ENCODE measurements at regions not wholly inside any gene's neighbourhood (a gene's known extent, or its start where the extent isn't known, plus 50 kb on each side); places are given as distances from the start of the nearest gene placed in this dataset.

- TF ChIP-seq, protein P1, sequence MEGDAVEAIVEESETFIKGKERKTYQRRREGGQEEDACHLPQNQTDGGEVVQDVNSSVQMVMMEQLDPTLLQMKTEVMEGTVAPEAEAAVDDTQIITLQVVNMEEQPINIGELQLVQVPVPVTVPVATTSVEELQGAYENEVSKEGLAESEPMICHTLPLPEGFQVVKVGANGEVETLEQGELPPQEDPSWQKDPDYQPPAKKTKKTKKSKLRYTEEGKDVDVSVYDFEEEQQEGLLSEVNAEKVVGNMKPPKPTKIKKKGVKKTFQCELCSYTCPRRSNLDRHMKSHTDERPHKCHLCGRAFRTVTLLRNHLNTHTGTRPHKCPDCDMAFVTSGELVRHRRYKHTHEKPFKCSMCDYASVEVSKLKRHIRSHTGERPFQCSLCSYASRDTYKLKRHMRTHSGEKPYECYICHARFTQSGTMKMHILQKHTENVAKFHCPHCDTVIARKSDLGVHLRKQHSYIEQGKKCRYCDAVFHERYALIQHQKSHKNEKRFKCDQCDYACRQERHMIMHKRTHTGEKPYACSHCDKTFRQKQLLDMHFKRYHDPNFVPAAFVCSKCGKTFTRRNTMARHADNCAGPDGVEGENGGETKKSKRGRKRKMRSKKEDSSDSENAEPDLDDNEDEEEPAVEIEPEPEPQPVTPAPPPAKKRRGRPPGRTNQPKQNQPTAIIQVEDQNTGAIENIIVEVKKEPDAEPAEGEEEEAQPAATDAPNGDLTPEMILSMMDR (IDR thresholded peaks at IDR 0.05; ENCODE audit: insufficient read depth, low read length, poor library complexity, severe bottlenecking) = no peak
- no peak for TF ChIP-seq EZH2phosphoT487 (conservative IDR thresholded peaks at IDR 0.05; ENCODE audit: low read length)
- Histone ChIP-seq H3K4me3 (ENCODE audit: insufficient read depth, low read length, poor library complexity, severe bottlenecking) (no peak overlapping the region), H3K9me3 (ENCODE audit: insufficient read depth, low read length) (no peaks in the 10 kb centered on the region), H3K27ac (ENCODE audit: low read depth, low read length) (no peak overlapping the region), H4K20me1 (ENCODE audit: low read depth, low read length) (no peaks in the 10 kb centered on the region), H3K27me3 (ENCODE audit: low read length) (no peaks in the 10 kb centered on the region), H3K36me3 (ENCODE audit: low read length) (no peaks in the 10 kb centered on the region), H3K79me2 (ENCODE audit: insufficient read depth, low read length) (no peaks in the 10 kb centered on the region), H3K9ac (ENCODE audit: low read length) (no peak overlapping the region), H3K4me2 (ENCODE audit: low read depth, low read length, poor library complexity, severe bottlenecking) (no peak overlapping the region), H3K9me2 (replicated peaks; ENCODE audit: insufficient read depth, low read length) (no peaks in the 10 kb centered on the region), H3F3A (ENCODE audit: insufficient read depth) (no peaks in the 10 kb centered on the region), H2AFZ (ENCODE audit: low read depth, low read length, severe bottlenecking) (no peak overlapping the region)
Measured at GRCh38 chr3:147313513-147313912, 92.8 kb downstream of the ZIC4 start.

DNA sequence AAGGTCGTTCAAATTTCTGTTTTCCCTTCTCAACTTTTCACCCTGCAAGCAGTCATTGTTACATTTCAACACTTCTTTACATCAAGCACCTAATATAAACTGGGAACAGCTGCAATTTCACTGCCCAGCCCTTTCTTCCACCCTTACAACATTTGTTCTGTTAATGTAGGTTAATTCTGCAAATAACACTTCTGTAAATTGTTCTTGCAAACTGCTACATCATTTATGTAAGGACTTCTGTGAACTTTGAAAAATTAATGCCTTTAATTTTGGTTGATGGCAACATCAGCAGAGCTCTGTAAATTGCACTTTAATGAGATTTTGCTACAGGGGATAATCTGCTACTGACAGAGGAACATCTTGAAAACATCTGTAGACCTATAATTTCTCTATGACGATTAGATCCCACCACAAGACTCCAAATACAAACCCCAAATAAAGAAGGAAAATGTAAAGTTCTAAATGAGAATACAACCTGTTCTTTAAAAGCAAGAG lies 93.5 kb downstream of the ZIC4 start:
- Histone ChIP-seq H3K36me3 (ENCODE audit: low read length) (no peaks in the 10 kb centered on the region), H3K79me2 (ENCODE audit: insufficient read depth, low read length) (no peaks in the 10 kb centered on the region), H3K4me2 (ENCODE audit: low read depth, low read length, poor library complexity, severe bottlenecking) (no peak overlapping the region), H3K9me3 (ENCODE audit: insufficient read depth, low read length) (no peaks in the 10 kb centered on the region), H3K4me3 (ENCODE audit: insufficient read depth, low read length, poor library complexity, severe bottlenecking) (no peak overlapping the region), H2AFZ (ENCODE audit: low read depth, low read length, severe bottlenecking) (no peak overlapping the region), H3K27ac (ENCODE audit: low read depth, low read length) (no peak overlapping the region), H3K9ac (ENCODE audit: low read length) (no peak overlapping the region), H4K20me1 (ENCODE audit: low read depth, low read length) (no peaks in the 10 kb centered on the region), H3K9me2 (replicated peaks; ENCODE audit: insufficient read depth, low read length) (no peaks in the 10 kb centered on the region), H3K27me3 (ENCODE audit: low read length) (no peaks in the 10 kb centered on the region), H3F3A (ENCODE audit: insufficient read depth) (no peaks in the 10 kb centered on the region)
- TF ChIP-seq, protein P1 (IDR thresholded peaks at IDR 0.05; ENCODE audit: insufficient read depth, low read length, poor library complexity, severe bottlenecking) = no peak
- no peak for TF ChIP-seq EZH2phosphoT487 (conservative IDR thresholded peaks at IDR 0.05; ENCODE audit: low read length)

DNA sequence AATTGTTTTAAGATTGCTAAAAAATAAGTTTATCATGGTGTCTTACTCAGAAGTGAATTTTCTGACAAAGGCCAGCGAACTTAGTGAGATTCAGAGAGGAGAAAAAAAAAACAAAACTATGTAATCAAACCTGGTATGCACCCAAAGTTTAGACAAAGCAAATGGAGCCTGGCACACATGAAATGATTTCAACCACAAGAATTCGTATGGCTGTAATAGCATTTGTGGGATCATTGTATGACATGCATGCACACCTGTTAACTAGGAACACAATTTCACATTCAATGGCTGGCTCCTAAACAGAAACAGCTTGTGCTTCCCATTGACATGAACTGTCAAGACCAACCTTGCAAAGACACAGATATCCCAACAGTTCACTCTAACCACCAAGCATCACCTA lies 94.6 kb downstream of the ZIC4 start:
- no peaks in the 10 kb centered on the region for H3K27me3 ChIP-seq (ENCODE audit: low read length)
- H3K9ac ChIP-seq (ENCODE audit: low read length) = no peak overlapping the region
- H3K79me2 ChIP-seq (ENCODE audit: insufficient read depth, low read length) = no peaks in the 10 kb centered on the region
- no peak overlapping the region for H3K4me2 ChIP-seq (ENCODE audit: low read depth, low read length, poor library complexity, severe bottlenecking)
- no peaks in the 10 kb centered on the region for H3K9me2 ChIP-seq (replicated peaks; ENCODE audit: insufficient read depth, low read length)
- no peaks in the 10 kb centered on the region for H3K36me3 ChIP-seq (ENCODE audit: low read length)
- no peak overlapping the region for H3K27ac ChIP-seq (ENCODE audit: low read depth, low read length)
- no peaks in the 10 kb centered on the region for H3K9me3 ChIP-seq (ENCODE audit: insufficient read depth, low read length)
- H2AFZ ChIP-seq (ENCODE audit: low read depth, low read length, severe bottlenecking) = no peak overlapping the region
- H4K20me1 ChIP-seq (ENCODE audit: low read depth, low read length) = no peaks in the 10 kb centered on the region
- H3K4me3 ChIP-seq (ENCODE audit: insufficient read depth, low read length, poor library complexity, severe bottlenecking) = no peak overlapping the region
- TF ChIP-seq EZH2phosphoT487 (conservative IDR thresholded peaks at IDR 0.05; ENCODE audit: low read length) = no peak
- TF ChIP-seq, protein P1 (IDR thresholded peaks at IDR 0.05; ENCODE audit: insufficient read depth, low read length, poor library complexity, severe bottlenecking) = no peak
- H3F3A ChIP-seq (ENCODE audit: insufficient read depth) = no peaks in the 10 kb centered on the region
